ENCODE measurements at regions not wholly inside any gene's neighbourhood (a gene's known extent, or its start where the extent isn't known, plus 50 kb on each side); places are given as distances from the start of the nearest gene placed in this dataset.

GRCh38 chr13:31461923-31462322 is 262.1 kb downstream of the B3GLCT start:
- TF ChIP-seq CTCF (IDR thresholded peaks at IDR 0.05) (no peak), POLR2A (IDR thresholded peaks at IDR 0.05) (no peak)

Measured in adrenal gland (tissue), 5 donors.